CD4-positive, alpha-beta memory T cell (primary cell): ENCODE measurements at regions not wholly inside any gene's neighbourhood (a gene's known extent, or its start where the extent isn't known, plus 50 kb on each side); places are given as distances from the start of the nearest gene placed in this dataset.

Experiments used
- CTCF ChIA-PET: fragments of 350-600 bp; sonication (Branson Sonifier 250); formaldehyde crosslinking; loops from one replicate; lab custom pipeline; 2021; ENCODE audit warnings: inconsistent platforms; ENCODE audit not compliant: partially characterized antibody; lab: Charles Lee
- POLR2A ChIA-PET: fragments of 350-600 bp; sonication (Branson Sonifier 250); formaldehyde crosslinking; loops from one replicate; lab custom pipeline; 2021; ENCODE audit not compliant: partially characterized antibody; lab: Charles Lee
- DNase-seq, 5 donors: peaks; one replicate each; pipeline versions ENCODE4 v3.0.0 to v3.0.0-alpha.2; 2020 to 2022; ENCODE audit warnings: mixed read lengths in 1 of 5
- H3K27ac ChIP-seq: one replicate; pipeline ENCODE4 v1.7.0; 2013; ENCODE audit warnings: low read depth, low read length
- H3K27me3 ChIP-seq: 2 replicates; pipeline ENCODE4 v1.7.0; 2013; ENCODE audit warnings: mild to moderate bottlenecking, low read length, moderate library complexity; ENCODE audit not compliant: insufficient read depth
- H3K36me3 ChIP-seq: 2 replicates; pipeline ENCODE4 v1.7.0; 2013; ENCODE audit warnings: mild to moderate bottlenecking, low read length, moderate library complexity; ENCODE audit not compliant: insufficient read depth
- H3K4me1 ChIP-seq: 2 replicates; pipeline ENCODE4 v1.7.0; 2013; ENCODE audit warnings: mild to moderate bottlenecking, low read length, moderate library complexity; ENCODE audit not compliant: insufficient read depth
- H3K4me3 ChIP-seq, 2 donors: one replicate each; pipeline ENCODE4 v1.7.0; 2013; ENCODE audit warnings: low read length in 2 of 2, mild to moderate bottlenecking in 1 of 2
- H3K9me3 ChIP-seq, 2 donors: one replicate each; pipeline ENCODE4 v1.7.0; 2013; ENCODE audit warnings: low read length in 2 of 2, control low read depth in 1 of 2; ENCODE audit not compliant: control insufficient read depth in 1 of 2
- H3K27ac Mint-ChIP-seq, 7 donors: one replicate each; pipeline ENCODE4 v1.8.0; 2020 to 2021; ENCODE audit warnings: mixed read lengths in 7 of 7, mild to moderate bottlenecking in 6 of 7, inconsistent platforms in 3 of 7, moderate library complexity in 3 of 7
- H3K27me3 Mint-ChIP-seq, 2 donors: one replicate each; pipeline ENCODE4 v1.8.0; 2020 to 2021; ENCODE audit warnings: mixed read lengths in 2 of 2
- H3K36me3 Mint-ChIP-seq, 2 donors: one replicate each; pipeline ENCODE4 v1.8.0; 2020 to 2021; ENCODE audit warnings: mixed read lengths in 2 of 2, inconsistent platforms in 1 of 2, mild to moderate bottlenecking in 1 of 2
- H3K4me1 Mint-ChIP-seq, 4 donors: one replicate each; pipeline ENCODE4 v1.8.0; 2020 to 2021; ENCODE audit warnings: mixed read lengths in 4 of 4, mild to moderate bottlenecking in 1 of 4
- H3K4me3 Mint-ChIP-seq, 8 donors: one replicate each; pipeline ENCODE4 v1.8.0; 2020 to 2021; ENCODE audit warnings: mixed read lengths in 8 of 8, mild to moderate bottlenecking in 7 of 8, moderate library complexity in 6 of 8, inconsistent platforms in 3 of 8
- H3K9me3 Mint-ChIP-seq, 8 donors: one replicate each; pipeline ENCODE4 v1.8.0; 2020 to 2021; ENCODE audit warnings: mixed read lengths in 8 of 8, mild to moderate bottlenecking in 5 of 8, inconsistent platforms in 3 of 8, moderate library complexity in 1 of 8
- intact Hi-C: fragments of 100-400 bp; cut with micrococcal nuclease; formaldehyde crosslinking; loops from one replicate; pipeline ENCODE4 v1.15.1; 2023

- Histone ChIP-seq H3K27me3 (no peaks in the 10 kb centered on the region), H3K9me3 (no peaks in the 10 kb centered on the region), H3K4me3 (no peak overlapping the region), H3K36me3 (no peaks in the 10 kb centered on the region), H3K4me1 (no peaks in the 10 kb centered on the region), H3K27ac (no peak overlapping the region)
- Mint-ChIP-seq H3K36me3 (no peaks in the 10 kb centered on the region), H3K4me3 (no peak overlapping the region), H3K27me3 (peaks cover 0 to 3% of the 10 kb centered on the region in 2 donors), H3K4me1 (peaks cover 0 to 1% (median 0%) of the 10 kb centered on the region in 4 donors), H3K27ac (no peak overlapping the region), H3K9me3 (peaks cover 0 to 2% (median 0%) of the 10 kb centered on the region in 8 donors)
- DNase-seq, result no peak
- intact Hi-C loops, result no loop called here
- CTCF ChIA-PET, result no interaction called here
- POLR2A ChIA-PET, result no interaction called here
These were observed 229.3 kb upstream of the BCOR start for GRCh38 chrX:40327085-40327484.

GRCh38 chrX:40326186-40326965 lies 228.6 kb upstream of the BCOR start:
- Mint-ChIP-seq H3K4me1 (no peaks in the 10 kb centered on the region), H3K36me3 (no peaks in the 10 kb centered on the region), H3K27ac (no peak overlapping the region), H3K4me3 (no peak overlapping the region), H3K9me3 (peaks cover 0 to 6% (median under 1%) of the 10 kb centered on the region in 8 donors), H3K27me3 (peaks cover 0 to 3% of the 10 kb centered on the region in 2 donors)
- intact Hi-C loops, result no loop called here
- POLR2A ChIA-PET, result no interaction called here
- no peak overlapping the region for H3K27ac ChIP-seq
- H3K4me3 ChIP-seq, result no peak overlapping the region
- no peaks in the 10 kb centered on the region for H3K27me3 ChIP-seq
- DNase-seq, result no peak
- H3K36me3 ChIP-seq, result no peaks in the 10 kb centered on the region
- H3K9me3 ChIP-seq, result no peaks in the 10 kb centered on the region
- CTCF ChIA-PET, result no interaction called here
- no peaks in the 10 kb centered on the region for H3K4me1 ChIP-seq

GRCh38 chrX:40325161-40325560 lies 227.4 kb upstream of the BCOR start:
- intact Hi-C loops, result no loop called here
- no peak overlapping the region for H3K27ac Mint-ChIP-seq
- H3K9me3 Mint-ChIP-seq, result peaks cover 3 to 11% (median 10%) of the 10 kb centered on the region in 8 donors
- Histone ChIP-seq H3K4me3 (no peak overlapping the region), H3K4me1 (no peaks in the 10 kb centered on the region), H3K9me3 (no peaks in the 10 kb centered on the region), H3K27me3 (no peaks in the 10 kb centered on the region), H3K36me3 (no peaks in the 10 kb centered on the region), H3K27ac (no peak overlapping the region)
- no peaks in the 10 kb centered on the region for H3K36me3 Mint-ChIP-seq
- H3K4me3 Mint-ChIP-seq, result no peak overlapping the region
- POLR2A ChIA-PET, result no interaction called here
- no peak for DNase-seq
- peaks cover 0 to 2% (median 0%) of the 10 kb centered on the region in 4 donors for H3K4me1 Mint-ChIP-seq
- CTCF ChIA-PET, result no interaction called here
- H3K27me3 Mint-ChIP-seq, result peaks cover 0 to 3% of the 10 kb centered on the region in 2 donors

GRCh38 chrX:40323977-40324376 lies 226.2 kb upstream of the BCOR start:
- no peaks in the 10 kb centered on the region for H3K4me1 ChIP-seq
- Mint-ChIP-seq H3K36me3 (no peaks in the 10 kb centered on the region), H3K9me3 (peaks cover 5 to 17% (median 13%) of the 10 kb centered on the region in 8 donors), H3K4me1 (peaks cover 0 to 2% (median 0%) of the 10 kb centered on the region in 4 donors), H3K27ac (no peak overlapping the region), H3K4me3 (no peak overlapping the region), H3K27me3 (peaks cover 0 to 3% of the 10 kb centered on the region in 2 donors)
- no peaks in the 10 kb centered on the region for H3K27me3 ChIP-seq
- POLR2A ChIA-PET, result no interaction called here
- H3K9me3 ChIP-seq, result no peaks in the 10 kb centered on the region
- no peak overlapping the region for H3K4me3 ChIP-seq
- CTCF ChIA-PET, result interaction anchor here (0.9 kb wide), 1 partner anchor 76 kb away, joined by 3 read pairs; no protein-coding TSS in a partner anchor
- no peak for DNase-seq
- no peak overlapping the region for H3K27ac ChIP-seq
- H3K36me3 ChIP-seq, result no peaks in the 10 kb centered on the region
- intact Hi-C loops, result no loop called here

- POLR2A ChIA-PET, result no interaction called here
- CTCF ChIA-PET, result no interaction called here
- peaks cover 11 to 42% (median 29%) of the 10 kb centered on the region in 8 donors for H3K9me3 Mint-ChIP-seq
These were observed 223.1 kb upstream of the BCOR start for GRCh38 chrX:40320819-40321218.

GRCh38 chrX:40318801-40319200 lies 221.0 kb upstream of the BCOR start:
- Histone ChIP-seq H3K4me1 (no peaks in the 10 kb centered on the region), H3K36me3 (no peaks in the 10 kb centered on the region), H3K27ac (no peak overlapping the region), H3K9me3 (no peaks in the 10 kb centered on the region), H3K27me3 (no peaks in the 10 kb centered on the region), H3K4me3 (no peak overlapping the region)
- peaks cover 11 to 54% (median 40%) of the 10 kb centered on the region in 8 donors for H3K9me3 Mint-ChIP-seq
- ChIA-PET POLR2A (no interaction called here), CTCF (no interaction called here)
- intact Hi-C loops, result no loop called here
- no peak overlapping the region for H3K27ac Mint-ChIP-seq
- H3K36me3 Mint-ChIP-seq, result peaks cover 3 to 8% of the 10 kb centered on the region in 2 donors
- no peaks in the 10 kb centered on the region for H3K27me3 Mint-ChIP-seq
- no peak overlapping the region for H3K4me3 Mint-ChIP-seq
- no peak for DNase-seq
- peaks cover 0 to 2% (median 0%) of the 10 kb centered on the region in 4 donors for H3K4me1 Mint-ChIP-seq

More at GRCh38 chrX:40320819-40321218, 223.1 kb upstream of the BCOR start:
- Mint-ChIP-seq H3K36me3 (peaks cover 2 to 5% of the 10 kb centered on the region in 2 donors), H3K4me1 (peaks cover 0 to 2% (median 0%) of the 10 kb centered on the region in 4 donors), H3K27ac (no peak overlapping the region), H3K27me3 (no peaks in the 10 kb centered on the region), H3K4me3 (no peak overlapping the region)
- intact Hi-C loops, result no loop called here
- no peak for DNase-seq
- Histone ChIP-seq H3K4me3 (no peak overlapping the region), H3K9me3 (no peaks in the 10 kb centered on the region), H3K4me1 (no peaks in the 10 kb centered on the region), H3K27me3 (no peaks in the 10 kb centered on the region), H3K36me3 (no peaks in the 10 kb centered on the region), H3K27ac (no peak overlapping the region)

GRCh38 chrX:40318076-40318475 lies 220.3 kb upstream of the BCOR start:
- ChIA-PET CTCF (no interaction called here), POLR2A (no interaction called here)
- peaks cover 0 to 2% (median 0%) of the 10 kb centered on the region in 4 donors for H3K4me1 Mint-ChIP-seq
- peaks cover 3 to 8% of the 10 kb centered on the region in 2 donors for H3K36me3 Mint-ChIP-seq
- no peak for DNase-seq
- Histone ChIP-seq H3K27me3 (no peaks in the 10 kb centered on the region), H3K9me3 (no peaks in the 10 kb centered on the region), H3K27ac (no peak overlapping the region), H3K4me1 (no peaks in the 10 kb centered on the region), H3K36me3 (no peaks in the 10 kb centered on the region), H3K4me3 (no peak overlapping the region)
- H3K27me3 Mint-ChIP-seq, result no peaks in the 10 kb centered on the region
- H3K27ac Mint-ChIP-seq, result peak overlapping the region in 1 of 7 donors; percentile 50
- intact Hi-C loops, result no loop called here
- H3K9me3 Mint-ChIP-seq, result peaks cover 11 to 54% (median 41%) of the 10 kb centered on the region in 8 donors
- no peak overlapping the region for H3K4me3 Mint-ChIP-seq
